ENCODE measurements at regions not wholly inside any gene's neighbourhood (a gene's known extent, or its start where the extent isn't known, plus 50 kb on each side); places are given as distances from the start of the nearest gene placed in this dataset.
A peak's percentile ranks its signal among the peaks of the same experiment; 100 is the strongest.

GRCh38 chr2:64767670-64768468 lies 114.2 kb upstream of the SERTAD2 start:
- H3K9me3 Mint-ChIP-seq (ENCODE audit: unreplicated experiment), result peaks cover 3% of the 10 kb centered on the region
- H3K4me3 Mint-ChIP-seq (ENCODE audit: unreplicated experiment), result peak overlapping the region; percentile 98
- peak; percentile 80 for DNase-seq
- H3K4me1 Mint-ChIP-seq (ENCODE audit: low read depth, unreplicated experiment), result peaks cover 17% of the 10 kb centered on the region
- no peaks in the 10 kb centered on the region for H3K36me3 Mint-ChIP-seq (ENCODE audit: unreplicated experiment)
- no peak for TF ChIP-seq CTCF (IDR thresholded peaks at IDR 0.05; ENCODE audit: partially characterized antibody, unreplicated experiment)
- peaks cover 3% of the 10 kb centered on the region for H3K27me3 Mint-ChIP-seq (ENCODE audit: unreplicated experiment)
- H3K27ac Mint-ChIP-seq (ENCODE audit: unreplicated experiment), result peak overlapping the region; percentile 96

GRCh38 chr2:64768491-64769005 lies 114.8 kb upstream of the SERTAD2 start:
- DNase-seq, result no peak
- H3K9me3 Mint-ChIP-seq (ENCODE audit: unreplicated experiment), result peaks cover 3% of the 10 kb centered on the region
- peaks cover 3% of the 10 kb centered on the region for H3K27me3 Mint-ChIP-seq (ENCODE audit: unreplicated experiment)
- no peak for TF ChIP-seq CTCF (IDR thresholded peaks at IDR 0.05; ENCODE audit: partially characterized antibody, unreplicated experiment)
- no peaks in the 10 kb centered on the region for H3K36me3 Mint-ChIP-seq (ENCODE audit: unreplicated experiment)
- peak overlapping the region; percentile 78 for H3K4me3 Mint-ChIP-seq (ENCODE audit: unreplicated experiment)
- peaks cover 17% of the 10 kb centered on the region for H3K4me1 Mint-ChIP-seq (ENCODE audit: low read depth, unreplicated experiment)
- peak overlapping the region; percentile 67 for H3K27ac Mint-ChIP-seq (ENCODE audit: unreplicated experiment)

- peak overlapping the region; percentile 20 for H3K4me3 Mint-ChIP-seq (ENCODE audit: unreplicated experiment)
- peaks cover 17% of the 10 kb centered on the region for H3K4me1 Mint-ChIP-seq (ENCODE audit: low read depth, unreplicated experiment)
- peaks cover 5% of the 10 kb centered on the region for H3K27me3 Mint-ChIP-seq (ENCODE audit: unreplicated experiment)
These were observed 115.8 kb upstream of the SERTAD2 start for GRCh38 chr2:64769392-64770044.

GRCh38 chr2:64770137-64770780 lies 116.5 kb upstream of the SERTAD2 start:
- Mint-ChIP-seq H3K9me3 (ENCODE audit: unreplicated experiment) (peaks cover 3% of the 10 kb centered on the region), H3K27ac (ENCODE audit: unreplicated experiment) (no peak overlapping the region), H3K36me3 (ENCODE audit: unreplicated experiment) (no peaks in the 10 kb centered on the region), H3K4me1 (ENCODE audit: low read depth, unreplicated experiment) (peaks cover 17% of the 10 kb centered on the region), H3K27me3 (ENCODE audit: unreplicated experiment) (peaks cover 5% of the 10 kb centered on the region), H3K4me3 (ENCODE audit: unreplicated experiment) (peak overlapping the region; percentile 17)
- TF ChIP-seq CTCF (IDR thresholded peaks at IDR 0.05; ENCODE audit: partially characterized antibody, unreplicated experiment), result no peak
- no peak for DNase-seq

More at GRCh38 chr2:64769392-64770044, 115.8 kb upstream of the SERTAD2 start:
- H3K36me3 Mint-ChIP-seq (ENCODE audit: unreplicated experiment), result no peaks in the 10 kb centered on the region
- H3K27ac Mint-ChIP-seq (ENCODE audit: unreplicated experiment), result no peak overlapping the region
- TF ChIP-seq CTCF (IDR thresholded peaks at IDR 0.05; ENCODE audit: partially characterized antibody, unreplicated experiment), result no peak
- no peak for DNase-seq
- peaks cover 3% of the 10 kb centered on the region for H3K9me3 Mint-ChIP-seq (ENCODE audit: unreplicated experiment)
